Omental fat pad (tissue), 3 donors: ENCODE measurements at regions not wholly inside any gene's neighbourhood (a gene's known extent, or its start where the extent isn't known, plus 50 kb on each side); places are given as distances from the start of the nearest gene placed in this dataset. TPM values are rescaled to one million over a fixed set of nuclear protein-coding genes. Genes with fewer than 3 reads are reported as not detected.
"Not testable (repeated sequence)": the region's sequence is repeated elsewhere in the genome, so short reads cannot be mapped to it uniquely, and the experiment has no call there.

Experiments used
- ATAC-seq: fragments of 150-250 bp; one replicate; pipeline ENCODE4 v1.9.1; 2016; ENCODE audit warnings: mild to moderate bottlenecking, moderate library complexity; ENCODE audit not compliant: low FRiP score
- DNase-seq: peaks from one replicate; pipeline ENCODE4 v3.0.0-alpha.2; 2019; ENCODE audit warnings: low spot score
- small RNA-seq: library from RNA; depleted of rRNA; stranded (forward); fragments of <200 nt; gene quantifications from one replicate; pipeline ENCODE3, GENCODE V24; 2016
- TF ChIP-seq, protein P1 (sequence below), 3 donors: fragments of 450-650 bp; IDR thresholded peaks; one replicate each; pipeline ENCODE4 v1.5.1; 2016 to 2017; ENCODE audit warnings: antibody characterized with exemption in 3 of 3, mild to moderate bottlenecking in 3 of 3, moderate library complexity in 2 of 3

DNA sequence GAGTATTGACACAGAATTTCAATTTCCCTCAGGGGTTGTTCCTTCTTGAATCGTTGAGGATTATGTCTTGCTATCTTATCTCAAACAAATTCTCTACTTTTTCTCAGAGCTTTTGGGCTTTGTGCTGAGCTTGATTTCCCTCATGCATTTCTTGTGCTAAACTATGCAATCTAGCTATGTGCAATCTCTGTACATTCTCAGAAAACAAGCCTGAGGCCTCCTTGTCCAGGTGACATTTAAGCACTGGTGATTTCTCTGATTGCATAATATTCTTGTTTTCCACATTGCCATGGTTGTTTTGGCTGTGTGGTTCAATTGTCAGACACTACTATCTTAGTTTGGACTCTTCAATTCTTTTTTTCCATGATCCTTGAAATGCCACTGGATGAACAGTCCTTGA is 81.2 kb upstream of the MAN1A1 start:
- DNase-seq (no peak), ATAC-seq (no peak)
- TF ChIP-seq, protein P1, sequence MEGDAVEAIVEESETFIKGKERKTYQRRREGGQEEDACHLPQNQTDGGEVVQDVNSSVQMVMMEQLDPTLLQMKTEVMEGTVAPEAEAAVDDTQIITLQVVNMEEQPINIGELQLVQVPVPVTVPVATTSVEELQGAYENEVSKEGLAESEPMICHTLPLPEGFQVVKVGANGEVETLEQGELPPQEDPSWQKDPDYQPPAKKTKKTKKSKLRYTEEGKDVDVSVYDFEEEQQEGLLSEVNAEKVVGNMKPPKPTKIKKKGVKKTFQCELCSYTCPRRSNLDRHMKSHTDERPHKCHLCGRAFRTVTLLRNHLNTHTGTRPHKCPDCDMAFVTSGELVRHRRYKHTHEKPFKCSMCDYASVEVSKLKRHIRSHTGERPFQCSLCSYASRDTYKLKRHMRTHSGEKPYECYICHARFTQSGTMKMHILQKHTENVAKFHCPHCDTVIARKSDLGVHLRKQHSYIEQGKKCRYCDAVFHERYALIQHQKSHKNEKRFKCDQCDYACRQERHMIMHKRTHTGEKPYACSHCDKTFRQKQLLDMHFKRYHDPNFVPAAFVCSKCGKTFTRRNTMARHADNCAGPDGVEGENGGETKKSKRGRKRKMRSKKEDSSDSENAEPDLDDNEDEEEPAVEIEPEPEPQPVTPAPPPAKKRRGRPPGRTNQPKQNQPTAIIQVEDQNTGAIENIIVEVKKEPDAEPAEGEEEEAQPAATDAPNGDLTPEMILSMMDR (IDR thresholded peaks at IDR 0.05): no peak

DNA sequence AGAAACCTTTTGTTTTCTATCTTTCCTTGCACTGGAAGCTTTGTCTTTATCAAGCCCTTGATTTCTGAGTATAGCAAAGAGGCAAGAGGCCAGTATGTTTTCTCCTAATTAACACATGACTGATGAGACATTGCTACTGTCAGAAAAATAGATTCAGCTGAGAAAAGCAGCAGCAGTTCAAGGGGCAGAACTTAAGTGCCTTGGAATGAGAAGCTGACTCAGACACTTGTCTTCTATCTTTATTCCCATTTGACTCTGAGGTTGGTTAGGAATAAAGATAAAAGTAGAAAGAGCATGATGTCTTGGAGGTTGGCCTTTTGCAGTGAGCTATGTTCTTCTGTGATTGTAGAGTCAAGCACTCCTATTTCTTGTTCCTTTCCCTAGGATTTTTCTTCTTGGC is 79.1 kb upstream of the MAN1A1 start:
- TF ChIP-seq, protein P1 (IDR thresholded peaks at IDR 0.05): no peak
- DNase-seq: no peak
- no peak for ATAC-seq

GRCh38 chr6:119426619-119427018 is 77.1 kb upstream of the MAN1A1 start:
- ATAC-seq: no peak

DNA sequence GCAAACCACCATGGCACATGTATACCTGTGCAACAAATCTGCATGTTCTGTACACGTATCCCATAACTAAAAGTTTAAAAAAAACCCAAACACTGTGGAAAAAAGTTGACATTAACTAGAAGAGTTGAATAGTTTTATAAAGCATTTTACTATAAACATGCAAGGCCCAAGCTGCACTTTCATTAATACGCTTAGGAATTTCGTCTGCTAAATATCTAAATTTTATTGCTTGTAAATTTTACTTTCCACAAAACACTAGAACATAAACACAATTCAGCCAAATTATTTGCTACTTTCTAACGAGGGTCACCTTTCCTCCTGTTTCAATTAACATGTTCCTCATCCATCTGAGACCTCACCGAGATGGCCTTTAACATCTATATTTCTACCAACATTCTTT is 74.4 kb upstream of the MAN1A1 start:
- no peak for ATAC-seq
- TF ChIP-seq, protein P1 (IDR thresholded peaks at IDR 0.05): no peak
- DNase-seq: no peak

More at GRCh38 chr6:119426619-119427018, 77.1 kb upstream of the MAN1A1 start:
- TF ChIP-seq, protein P1 (IDR thresholded peaks at IDR 0.05): no peak
- DNase-seq: no peak

- not testable (repeated sequence) for ATAC-seq
Measured at GRCh38 chr6:119418084-119418483, 68.5 kb upstream of the MAN1A1 start.

GRCh38 chr6:119407156-119407555 is 57.6 kb upstream of the MAN1A1 start:
- ATAC-seq (no peak), DNase-seq (no peak)
- TF ChIP-seq, protein P1 (IDR thresholded peaks at IDR 0.05): no peak

More at GRCh38 chr6:119418084-119418483, 68.5 kb upstream of the MAN1A1 start:
- DNase-seq: not testable (repeated sequence)

- DNase-seq, ATAC-seq: not testable (repeated sequence)
Measured at GRCh38 chr6:119405114-119405513, 55.6 kb upstream of the MAN1A1 start.

Small RNA genes in the stretch of these regions (small RNA-seq; reads per million reads assigned to genes)
- gene COX6A1P3 (not detected), gene MIR3144 (not detected), gene RNA5SP215 (not detected), gene RNU6-214P (not detected)
